NCI-H187 treated with DMSO at 0.1 percent for 48 hours (cell line): ENCODE measurements at regions not wholly inside any gene's neighbourhood (a gene's known extent, or its start where the extent isn't known, plus 50 kb on each side); places are given as distances from the start of the nearest gene placed in this dataset.
"Not testable (repeated sequence)": the region's sequence is repeated elsewhere in the genome, so short reads cannot be mapped to it uniquely, and the experiment has no call there.

Source experiments
- DNase-seq: peaks from one replicate; lab custom pipeline; 2025; lab: John Stamatoyannopoulos, UW

GRCh38 chr5:91839233-91839632 lies 456.1 kb upstream of the ARRDC3 start:
- no peak for DNase-seq

GRCh38 chr5:91830361-91830953 lies 447.3 kb upstream of the ARRDC3 start:
- no peak for DNase-seq

GRCh38 chr5:91825618-91826017 lies 442.5 kb upstream of the ARRDC3 start:
- no peak for DNase-seq

DNA sequence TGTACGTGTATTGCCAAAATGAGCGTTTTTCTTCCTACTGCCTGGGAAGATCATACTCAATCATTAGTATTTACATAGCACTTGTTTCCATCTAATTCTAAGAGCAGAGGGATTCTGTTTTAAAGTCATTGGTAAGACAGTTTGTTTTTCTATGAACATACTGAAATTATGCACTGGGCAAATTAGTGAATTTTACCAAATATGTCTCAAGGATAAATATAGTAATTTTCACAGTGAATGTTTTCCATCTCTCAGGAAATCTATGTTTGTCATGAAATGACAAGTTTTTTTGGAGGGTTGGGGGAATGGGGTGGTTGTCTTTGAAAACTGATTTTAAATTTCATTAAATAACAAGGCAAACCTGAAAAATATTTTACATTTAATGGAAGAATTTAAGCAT lies 441.3 kb upstream of the ARRDC3 start:
- no peak for DNase-seq

- DNase-seq, result no peak
These were observed 437.8 kb upstream of the ARRDC3 start for GRCh38 chr5:91820874-91821273.

- no peak for DNase-seq
These were observed 433.6 kb upstream of the ARRDC3 start for GRCh38 chr5:91816681-91817080.

DNA sequence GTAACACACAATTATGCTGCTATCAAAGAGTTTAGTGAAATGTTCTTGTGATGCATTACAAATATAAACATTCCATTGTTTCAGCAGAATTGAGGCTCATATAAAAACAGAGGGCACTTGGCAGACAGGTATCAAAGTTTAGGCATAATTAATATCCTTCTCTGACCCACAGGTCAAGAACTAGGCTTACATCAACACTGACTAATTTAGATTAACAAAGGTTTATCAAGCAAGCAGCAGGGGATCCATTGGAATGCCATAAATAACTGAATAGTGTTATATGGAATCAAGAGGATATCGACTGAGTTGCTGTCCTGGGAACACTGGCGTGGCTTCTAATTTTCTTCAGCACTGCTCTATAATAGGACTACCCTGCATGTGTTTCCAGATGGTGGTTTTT lies 414.5 kb upstream of the ARRDC3 start:
- DNase-seq, result no peak

GRCh38 chr5:91794856-91795548 lies 411.9 kb upstream of the ARRDC3 start:
- no peak for DNase-seq

DNA sequence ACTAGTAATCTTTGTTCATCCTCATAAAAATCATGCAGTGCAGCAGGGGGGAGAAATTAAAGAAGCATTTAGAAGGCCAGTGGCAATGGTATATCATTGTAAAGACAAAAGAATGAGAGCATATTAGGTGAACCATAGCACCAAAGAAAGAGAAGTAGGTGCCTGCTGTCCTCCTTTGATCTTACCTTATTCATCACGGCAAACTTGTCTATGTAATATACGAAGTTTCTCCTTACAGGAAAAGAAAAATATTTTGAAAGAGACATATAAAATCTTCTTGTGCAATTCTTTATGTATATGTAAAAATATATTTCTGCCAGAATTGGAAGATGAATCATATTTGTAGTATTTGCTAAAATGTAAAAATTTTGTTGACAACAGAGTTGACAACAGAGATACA lies 411.3 kb upstream of the ARRDC3 start:
- no peak for DNase-seq

GRCh38 chr5:91787718-91788117 lies 404.6 kb upstream of the ARRDC3 start:
- no peak for DNase-seq

DNA sequence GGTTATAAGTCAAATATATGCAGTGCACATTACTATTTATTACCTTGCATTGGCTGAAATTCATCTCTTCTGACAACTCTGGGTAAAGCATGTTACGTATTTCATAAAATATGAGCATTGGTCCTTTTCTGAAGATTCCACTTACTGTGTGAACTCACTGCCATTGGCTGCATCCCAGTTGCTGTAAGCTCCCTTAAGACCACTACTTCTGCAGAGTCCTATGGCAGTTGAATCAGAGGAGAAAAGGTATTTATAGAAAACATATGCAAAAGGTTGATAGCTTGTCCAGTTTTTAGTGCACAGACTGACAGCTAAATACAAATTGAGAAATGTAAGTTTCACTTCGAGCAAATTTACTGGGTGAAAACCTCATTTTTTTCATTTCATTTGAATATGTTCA lies 394.6 kb upstream of the ARRDC3 start:
- DNase-seq, result no peak

- no peak for DNase-seq
These were observed 393.1 kb upstream of the ARRDC3 start for GRCh38 chr5:91776249-91776648.

- no peak for DNase-seq
These were observed 387.3 kb upstream of the ARRDC3 start for GRCh38 chr5:91770400-91770799.

GRCh38 chr5:91757383-91757782 lies 374.3 kb upstream of the ARRDC3 start:
- DNase-seq, result not testable (repeated sequence)

GRCh38 chr5:91754990-91755389 lies 371.9 kb upstream of the ARRDC3 start:
- DNase-seq, result no peak

DNA sequence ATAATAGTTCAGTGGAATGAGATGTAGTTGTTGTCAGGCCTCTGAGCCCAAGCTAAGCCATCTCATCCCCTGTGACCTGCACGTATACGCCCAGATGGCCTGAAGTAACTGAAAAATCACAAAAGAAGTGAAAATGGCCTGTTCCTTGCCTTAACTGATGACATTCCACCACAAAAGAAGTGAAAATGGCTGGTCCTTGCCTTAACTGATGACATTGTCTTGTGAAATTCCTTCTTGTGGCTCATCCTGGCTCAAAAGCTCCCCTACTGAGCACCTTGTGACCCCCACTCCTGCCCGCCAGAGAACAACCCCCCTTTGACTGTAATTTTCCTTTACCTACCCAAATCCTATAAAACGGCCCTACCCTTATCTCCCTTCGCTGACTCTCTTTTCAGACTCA lies 361.4 kb upstream of the ARRDC3 start:
- DNase-seq, result not testable (repeated sequence)

DNA sequence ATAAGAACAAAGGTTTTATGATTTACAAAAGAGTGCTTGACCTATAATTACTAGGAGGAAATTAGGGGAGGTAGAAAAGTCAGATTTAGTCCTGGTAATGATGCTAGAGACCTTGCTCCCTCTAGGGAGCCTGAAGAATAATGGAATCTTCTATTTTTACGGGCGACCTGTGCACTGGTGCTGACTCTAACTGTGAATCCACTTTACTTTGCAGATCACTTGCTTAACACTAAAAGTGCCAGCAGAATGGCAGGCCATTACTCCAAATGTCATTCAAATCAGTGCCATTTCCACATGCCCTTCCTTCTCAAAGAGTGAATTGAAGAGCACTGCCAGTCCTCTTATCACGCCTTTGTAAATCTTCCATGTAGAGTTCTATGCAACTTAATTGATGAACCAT lies 359.4 kb upstream of the ARRDC3 start:
- peak; percentile 67 for DNase-seq

DNA sequence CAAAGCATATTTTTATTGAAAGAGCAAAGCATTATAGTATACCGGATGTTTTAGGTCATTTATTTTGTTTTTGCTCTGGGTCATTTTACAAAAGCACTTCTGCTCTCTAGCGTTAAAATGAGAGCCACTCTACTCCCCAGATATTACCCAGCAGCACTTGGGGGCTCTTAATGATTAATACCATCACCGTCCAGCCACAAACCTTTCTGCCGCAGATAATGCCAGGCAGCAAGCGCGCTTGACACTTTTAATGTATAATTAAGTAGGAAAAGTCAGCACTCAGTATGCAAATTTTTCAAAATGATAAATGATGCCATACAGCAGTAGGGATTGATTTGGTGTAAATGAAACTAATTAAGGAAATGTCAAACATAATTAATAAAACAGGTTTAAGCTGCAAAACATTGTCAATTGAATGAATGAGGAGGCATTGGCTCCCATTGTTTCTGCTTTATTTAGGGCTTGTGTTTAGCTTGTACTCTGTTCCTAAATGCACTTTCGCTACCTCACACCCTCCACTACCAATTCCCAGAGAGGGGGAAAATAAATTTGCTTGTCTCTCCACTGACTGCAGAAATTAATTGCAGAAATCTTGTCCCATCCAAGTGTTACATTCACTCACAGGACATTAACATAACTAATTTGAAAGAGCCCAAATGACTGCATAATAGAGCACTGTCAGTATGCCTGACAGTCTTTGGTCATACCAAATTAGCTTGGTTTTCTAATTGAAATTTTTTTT lies 358.8 kb upstream of the ARRDC3 start:
- no peak for DNase-seq

- no peak for DNase-seq
These were observed 346.9 kb upstream of the ARRDC3 start for GRCh38 chr5:91730026-91730425.

GRCh38 chr5:91727463-91727862 lies 344.3 kb upstream of the ARRDC3 start:
- no peak for DNase-seq

DNA sequence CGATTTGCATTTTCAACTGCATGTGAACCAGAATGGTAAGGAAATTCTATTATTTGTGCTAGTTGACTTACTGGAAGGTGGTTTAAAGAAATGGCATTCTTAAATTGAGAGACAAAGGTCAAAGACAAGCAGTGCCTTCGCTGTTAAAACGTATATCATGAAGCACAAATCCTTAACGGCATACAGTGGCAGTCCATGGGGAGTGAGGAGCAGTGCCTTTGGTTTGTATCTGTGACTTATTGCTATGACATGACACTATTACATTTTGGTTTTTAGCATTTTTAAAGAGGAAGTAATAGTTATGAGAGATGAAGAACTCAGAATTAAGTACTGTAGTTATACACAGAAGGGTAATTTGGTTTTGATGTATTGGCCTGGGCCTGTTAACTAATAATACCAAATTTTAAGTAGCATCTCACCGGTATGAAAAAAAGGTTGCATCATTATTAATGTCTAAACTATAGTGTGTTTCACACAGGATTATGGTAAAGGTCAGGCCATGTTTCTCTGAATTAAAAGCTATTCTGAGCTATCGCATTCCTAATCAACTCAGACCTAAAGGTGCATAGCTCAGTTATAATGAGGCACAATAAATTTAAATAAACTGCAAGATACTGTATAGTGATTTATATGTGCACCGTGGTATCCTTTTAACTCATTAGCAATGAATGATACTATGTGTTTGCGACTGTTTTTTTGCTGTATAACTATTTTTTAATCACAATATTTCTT lies 339.8 kb upstream of the ARRDC3 start:
- DNase-seq, result no peak

DNA sequence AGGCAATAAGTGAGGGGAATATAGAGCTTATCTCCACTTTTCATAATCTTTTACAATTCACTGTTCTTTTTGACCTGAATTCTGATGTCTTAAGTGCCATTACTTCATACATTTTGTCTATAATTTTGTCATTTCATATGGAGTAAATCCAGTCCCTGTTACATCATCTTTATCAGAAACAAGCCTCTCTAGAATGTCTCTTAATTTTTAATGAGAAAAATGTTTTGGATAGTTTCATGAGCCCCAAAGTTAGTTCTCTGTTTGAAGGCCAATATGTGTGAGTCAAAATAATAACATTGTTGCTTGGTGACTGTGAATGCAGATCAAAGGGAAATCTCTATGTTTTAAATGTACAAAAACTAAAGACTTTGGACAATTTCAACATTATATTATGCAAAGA lies 329.6 kb upstream of the ARRDC3 start:
- no peak for DNase-seq

GRCh38 chr5:91707521-91707841 lies 324.4 kb upstream of the ARRDC3 start:
- no peak for DNase-seq
